ENCODE measurements at regions not wholly inside any gene's neighbourhood (a gene's known extent, or its start where the extent isn't known, plus 50 kb on each side); places are given as distances from the start of the nearest gene placed in this dataset.

GRCh38 chr14:49994951-49995561 is 102.2 kb downstream of the ARF6 start:
- no peak for TF ChIP-seq CTCF (IDR thresholded peaks at IDR 0.05; ENCODE audit: insufficient read depth, low read depth, low read length)
- TF ChIP-seq EZH2 (IDR thresholded peaks at IDR 0.05; ENCODE audit: insufficient read depth, low read length) = no peak

All from astrocyte (in vitro differentiated cells and primary cell).